Bronchial epithelial cell (primary cell): ENCODE measurements at regions not wholly inside any gene's neighbourhood (a gene's known extent, or its start where the extent isn't known, plus 50 kb on each side); places are given as distances from the start of the nearest gene placed in this dataset.

ENCODE experiments used
- DNase-seq: peaks from one replicate; pipeline ENCODE4 v3.0.0-alpha.2; 2010; ENCODE audit warnings: low read depth
- FAIRE-seq: peaks from 2 replicates; lab custom pipeline; 2011; peaks lifted over from hg19 to GRCh38; lab: Jason Lieb, UNC
- H3K27me3 ChIP-seq: 2 replicates; pipeline ENCODE4 v1.5.1; 2011; ENCODE audit warnings: low read length; ENCODE audit not compliant: control insufficient read depth, insufficient read depth
- H3K36me3 ChIP-seq: 2 replicates; pipeline ENCODE4 v1.5.1; 2011; ENCODE audit warnings: low read length; ENCODE audit not compliant: control insufficient read depth, insufficient read depth
- H3K4me3 ChIP-seq: 2 replicates; pipeline ENCODE4 v1.5.1; 2011; ENCODE audit warnings: mild to moderate bottlenecking, low read depth, low read length, control low read depth
- CTCF ChIP-seq: IDR thresholded peaks from 2 replicates; pipeline ENCODE4 v1.5.1; 2011; ENCODE audit warnings: mild to moderate bottlenecking, moderate library complexity, low read length, control low read depth, inconsistent platforms; ENCODE audit not compliant: insufficient read depth, severe bottlenecking

- H3K36me3 ChIP-seq: no peaks in the 10 kb centered on the region
- FAIRE-seq: no peak
- no peak for TF ChIP-seq CTCF
- H3K27me3 ChIP-seq: peaks cover 2% of the 10 kb centered on the region
- no peak for DNase-seq
- no peak overlapping the region for H3K4me3 ChIP-seq
Measured at GRCh38 chr14:98859301-98859700, 412.7 kb downstream of the BCL11B start.

DNA sequence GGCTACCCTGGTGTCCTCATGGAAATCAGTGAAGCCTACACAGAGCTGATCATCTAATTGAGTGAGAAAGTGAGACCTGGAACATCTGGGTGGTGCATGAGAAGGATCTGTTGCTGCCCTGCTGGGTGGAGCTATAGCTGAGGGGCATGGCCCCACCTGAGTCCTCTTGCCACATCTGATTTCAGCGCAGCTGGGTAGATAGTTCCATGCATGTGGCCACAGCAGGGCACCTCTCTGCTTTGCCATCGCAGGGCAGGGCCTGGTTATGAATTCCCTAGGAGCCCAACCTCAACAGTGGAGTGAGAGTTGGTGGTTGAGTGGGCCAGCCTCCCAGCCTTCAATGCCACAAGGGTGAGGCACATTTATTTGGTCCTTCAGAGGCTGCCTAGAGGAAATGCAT is 407.8 kb downstream of the BCL11B start:
- Histone ChIP-seq H3K4me3 (no peak overlapping the region), H3K36me3 (no peaks in the 10 kb centered on the region), H3K27me3 (no peaks in the 10 kb centered on the region)
- no peak for FAIRE-seq
- TF ChIP-seq CTCF: no peak
- DNase-seq: no peak

- Histone ChIP-seq H3K36me3 (no peaks in the 10 kb centered on the region), H3K27me3 (no peaks in the 10 kb centered on the region), H3K4me3 (no peak overlapping the region)
- no peak for TF ChIP-seq CTCF
- FAIRE-seq (no peak), DNase-seq (no peak)
Measured at GRCh38 chr14:98867146-98867545, 404.9 kb downstream of the BCL11B start.

- no peak for DNase-seq
- FAIRE-seq: no peak
- no peak for TF ChIP-seq CTCF
- Histone ChIP-seq H3K36me3 (no peaks in the 10 kb centered on the region), H3K27me3 (no peaks in the 10 kb centered on the region), H3K4me3 (no peak overlapping the region)
Measured at GRCh38 chr14:98867726-98868125, 404.3 kb downstream of the BCL11B start.

- DNase-seq: no peak
Measured at GRCh38 chr14:98868866-98869265, 403.1 kb downstream of the BCL11B start.

More at GRCh38 chr14:98868866-98869265, 403.1 kb downstream of the BCL11B start:
- H3K36me3 ChIP-seq: no peaks in the 10 kb centered on the region
- no peak overlapping the region for H3K4me3 ChIP-seq
- FAIRE-seq: no peak
- no peaks in the 10 kb centered on the region for H3K27me3 ChIP-seq
- TF ChIP-seq CTCF: no peak
